Kidney tubule cell (primary cell): ENCODE measurements at regions not wholly inside any gene's neighbourhood (a gene's known extent, or its start where the extent isn't known, plus 50 kb on each side); places are given as distances from the start of the nearest gene placed in this dataset.
"Not testable (repeated sequence)": the region's sequence is repeated elsewhere in the genome, so short reads cannot be mapped to it uniquely, and the experiment has no call there.

Experiments
- DNase-seq: peaks from one replicate; pipeline ENCODE4 v3.0.0-alpha.2; 2018; ENCODE audit warnings: low spot score

DNA sequence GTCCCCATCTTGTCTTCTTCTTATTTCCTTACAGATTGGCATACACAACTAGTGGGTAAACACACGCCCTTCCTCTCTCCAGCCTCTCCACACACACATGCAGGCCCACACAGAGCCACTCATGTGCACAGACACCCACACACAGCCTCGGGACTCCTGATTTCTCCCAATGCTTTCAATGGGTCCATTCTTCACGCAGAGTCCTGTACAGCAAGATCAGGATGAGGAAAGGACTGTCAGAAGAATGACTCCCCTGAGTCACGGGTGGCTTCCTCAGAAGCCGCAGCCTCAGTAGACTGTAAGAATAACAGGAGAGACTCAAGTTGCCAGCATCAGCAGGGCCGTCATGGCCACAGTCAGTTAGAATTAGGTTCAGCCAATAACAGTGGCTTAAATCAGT, 109.1 kb upstream of the GLI2 start:
- peak; percentile 51 for DNase-seq

DNA sequence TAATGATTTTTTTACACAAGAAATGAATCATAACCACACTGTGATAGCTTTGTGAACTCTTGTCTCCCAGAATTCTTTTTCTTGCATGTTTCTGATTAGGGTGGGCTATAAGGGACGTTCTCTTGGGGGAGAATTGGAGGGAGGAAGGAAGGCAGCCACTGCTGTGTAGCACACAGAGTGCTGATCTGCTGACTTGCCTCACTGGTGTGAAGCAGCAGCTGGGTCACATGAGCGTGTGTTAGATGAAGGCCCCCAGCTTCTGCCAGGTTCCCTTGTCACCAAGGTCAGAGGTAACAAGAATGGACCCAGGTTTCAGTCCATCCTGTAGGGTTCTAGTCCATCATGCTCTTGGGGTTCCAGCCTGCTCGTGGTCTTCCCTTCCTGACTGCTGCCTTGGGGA, 107.4 kb upstream of the GLI2 start:
- DNase-seq: no peak

DNA sequence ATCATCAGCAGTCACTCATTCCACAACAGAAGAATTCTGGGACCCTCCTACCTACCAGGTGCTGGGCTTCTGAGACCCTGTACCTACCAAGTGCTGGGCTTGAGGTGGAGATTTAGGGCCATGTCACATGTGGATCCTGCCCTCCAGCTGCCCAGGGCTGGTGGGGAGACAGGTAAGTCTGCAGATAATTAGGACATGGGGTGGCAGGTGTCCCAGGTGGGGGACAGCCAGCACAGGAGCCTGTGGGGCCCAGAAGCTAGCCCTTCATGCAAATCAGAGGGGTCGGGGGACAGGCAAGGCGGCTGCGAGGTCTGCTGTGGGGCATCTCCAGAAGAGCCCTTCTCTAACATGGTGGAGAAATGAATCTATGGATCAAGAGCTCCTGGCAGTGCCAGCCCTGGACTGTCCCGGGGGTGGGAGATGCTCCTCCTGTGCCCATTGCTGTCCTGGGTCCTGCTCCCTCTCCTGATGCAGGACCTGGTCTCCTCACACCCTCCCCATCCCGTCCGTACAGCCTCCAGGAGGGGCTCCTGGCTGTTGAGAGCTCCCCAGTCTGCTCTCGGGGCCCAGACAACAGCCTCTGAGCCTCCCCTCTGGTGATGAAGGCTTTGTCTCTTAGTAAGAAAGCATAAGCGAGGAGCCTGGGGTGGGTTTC, 106.3 kb upstream of the GLI2 start:
- DNase-seq: no peak

DNA sequence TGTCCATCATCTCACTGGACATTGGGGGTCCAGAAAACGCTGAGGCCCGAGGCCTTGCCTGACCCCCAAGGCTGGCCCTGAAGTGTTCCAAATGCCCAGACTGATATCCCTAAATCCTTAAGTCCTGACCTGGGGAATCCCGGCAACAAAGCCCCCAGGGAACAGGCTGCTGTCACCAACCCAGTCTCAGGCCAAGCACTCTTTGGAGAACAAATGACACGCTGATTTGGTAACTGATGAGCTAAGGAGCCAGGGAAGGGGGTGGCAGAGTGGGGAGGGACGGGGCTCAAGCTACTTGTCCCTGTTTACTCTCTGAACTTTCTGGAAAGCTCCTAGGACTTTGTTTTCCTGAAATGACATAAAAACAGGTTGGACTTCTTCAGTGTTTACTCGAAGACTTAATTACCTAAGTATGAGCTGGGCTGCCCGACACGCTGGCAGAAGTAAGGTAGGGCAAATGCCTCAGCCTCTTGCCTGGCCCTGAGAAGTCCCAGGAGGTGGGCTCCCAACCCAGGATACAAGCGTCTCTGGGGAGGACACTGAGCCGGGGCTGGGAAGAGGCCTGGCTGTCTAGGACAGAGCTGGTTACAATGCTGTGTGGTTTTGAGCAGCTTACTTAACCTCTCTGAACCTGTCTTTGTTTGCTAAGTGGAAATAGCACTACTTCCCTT, 105.5 kb upstream of the GLI2 start:
- DNase-seq: no peak

DNA sequence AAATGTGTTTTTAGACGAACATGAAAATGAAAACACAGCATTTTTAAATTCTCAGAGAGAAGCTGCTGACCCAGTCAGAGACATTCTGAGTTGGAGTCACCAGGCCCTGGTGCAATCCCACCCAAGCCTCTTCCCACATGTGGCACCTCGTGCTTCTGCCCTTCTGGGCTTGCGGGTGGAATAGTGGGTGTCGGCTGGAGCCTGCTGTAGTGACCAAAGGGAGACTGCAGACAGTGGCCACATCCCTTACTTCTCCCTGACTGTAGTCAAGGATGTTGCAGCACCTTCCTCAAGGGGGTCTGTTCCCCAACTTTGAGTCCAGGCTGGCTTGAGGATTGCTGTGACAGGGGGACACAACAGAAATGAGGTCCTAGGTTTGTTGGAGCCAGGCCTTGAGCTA, 104.4 kb upstream of the GLI2 start:
- no peak for DNase-seq

DNA sequence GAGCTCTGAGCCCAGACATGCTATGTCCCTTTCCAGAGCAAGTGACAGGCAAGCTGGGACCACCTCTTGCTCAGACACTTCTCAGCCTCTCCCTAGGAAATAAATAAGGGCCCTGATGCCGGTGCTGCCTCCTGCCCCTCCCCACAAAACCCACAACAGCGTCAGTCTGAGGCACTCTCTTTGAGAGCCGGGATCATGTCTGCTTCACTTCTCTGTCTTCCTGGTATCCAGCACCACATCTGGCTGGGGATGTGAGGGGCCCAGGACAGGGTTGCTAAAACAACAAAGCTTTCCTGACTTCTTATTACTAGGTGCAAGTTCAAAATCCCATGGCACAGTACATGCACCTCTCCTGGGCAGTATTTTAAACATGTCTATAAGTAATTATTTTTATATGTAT, 103.9 kb upstream of the GLI2 start:
- DNase-seq: no peak

DNA sequence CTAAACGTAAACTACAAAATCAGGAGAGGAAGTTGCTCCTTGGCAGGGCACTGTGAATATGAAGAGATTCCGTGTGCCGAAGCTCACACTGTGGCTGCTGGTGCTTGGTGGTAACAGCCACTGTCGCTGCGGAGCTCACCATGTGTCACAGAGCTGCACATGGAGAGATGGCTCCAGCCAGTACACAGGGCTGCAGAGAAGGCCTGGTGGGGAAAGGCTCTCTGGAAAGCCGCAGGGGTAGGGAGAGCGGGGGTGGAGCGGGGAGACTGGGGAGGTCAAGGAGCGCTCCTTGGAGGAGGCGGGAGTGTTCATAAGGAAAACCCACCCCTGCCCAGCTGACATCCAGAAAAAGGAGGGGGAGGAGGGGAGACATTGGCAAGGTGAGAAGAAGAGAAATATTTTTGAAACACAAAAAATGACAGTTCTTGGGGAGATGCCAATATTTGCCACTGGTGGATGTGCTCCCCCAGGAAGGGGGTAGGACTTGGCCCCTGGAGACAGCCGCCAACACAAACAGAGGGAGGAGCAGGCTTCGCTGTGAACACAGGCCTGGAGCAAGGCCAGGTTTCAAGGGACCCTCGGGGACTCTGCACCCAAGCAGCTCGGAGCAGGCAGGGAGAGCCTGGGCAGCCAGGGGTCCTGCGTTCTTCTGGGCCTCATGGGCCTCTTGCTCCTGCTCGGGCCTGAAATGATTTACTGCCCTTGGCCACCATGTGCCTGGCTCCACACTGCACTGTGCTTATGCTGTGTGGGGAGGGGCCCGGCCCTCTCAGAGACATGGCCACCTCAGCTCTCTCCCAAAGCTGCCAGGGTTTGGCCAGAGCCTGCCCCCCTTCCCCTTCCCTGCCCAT, 102.6 kb upstream of the GLI2 start:
- DNase-seq: no peak

DNA sequence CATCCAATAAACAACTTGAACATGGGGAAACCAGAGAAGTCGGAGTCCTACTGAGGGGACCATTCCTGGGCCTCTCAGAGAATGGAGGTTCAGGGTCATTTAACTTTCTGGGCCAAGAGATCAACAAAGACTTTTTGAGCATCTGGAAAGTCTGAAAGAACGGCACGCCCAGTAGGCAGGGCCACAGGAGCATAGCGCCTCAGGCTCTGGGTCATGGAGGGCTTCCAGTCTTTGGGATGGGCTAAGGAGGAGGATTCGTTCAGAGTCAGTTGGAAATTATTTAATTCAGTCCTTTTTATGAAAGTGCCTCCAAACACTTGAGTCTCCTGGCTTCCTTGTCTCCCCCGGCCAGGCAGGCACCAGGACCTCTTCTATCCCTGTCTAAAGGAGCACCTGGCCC, 101.1 kb upstream of the GLI2 start:
- no peak for DNase-seq

DNA sequence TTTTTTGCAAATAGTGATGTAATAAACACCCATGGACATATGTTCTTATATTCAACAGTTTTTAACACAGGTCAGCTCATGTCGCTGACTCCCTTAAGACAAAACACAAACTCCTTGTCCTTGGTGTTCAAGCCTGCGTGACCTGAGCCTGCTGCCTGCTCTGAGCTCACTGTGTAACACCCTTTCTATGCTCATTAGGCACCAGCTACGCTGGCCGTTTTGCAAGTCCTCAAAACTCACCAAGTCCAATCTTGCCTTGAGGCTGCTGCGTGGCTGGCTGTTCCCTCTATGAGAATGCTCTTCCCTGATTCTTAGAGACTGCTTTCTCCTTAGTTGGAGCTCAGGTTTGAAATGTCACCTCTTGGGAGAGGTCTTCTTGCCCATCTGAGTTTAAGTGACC, 100.5 kb upstream of the GLI2 start:
- no peak for DNase-seq

DNA sequence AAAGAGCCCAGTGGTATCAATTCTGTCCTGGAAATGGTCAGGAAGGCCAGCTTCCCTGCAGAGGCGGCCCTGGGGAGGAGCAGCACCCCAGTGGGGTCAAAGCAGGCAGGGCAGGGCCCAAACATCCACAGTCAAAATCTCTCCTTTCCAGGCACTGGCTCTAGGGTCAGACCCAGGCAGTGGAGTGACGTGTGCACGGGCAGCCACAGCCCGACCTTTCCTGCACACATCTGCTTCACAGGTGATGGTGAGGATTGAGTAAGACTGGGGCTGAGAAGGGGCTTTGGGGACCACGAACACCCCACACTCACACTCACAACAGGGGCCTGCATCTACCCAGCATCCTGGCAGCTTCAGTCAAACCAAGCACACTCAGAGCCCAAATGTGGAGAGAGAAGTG, 97.8 kb upstream of the GLI2 start:
- no peak for DNase-seq

DNA sequence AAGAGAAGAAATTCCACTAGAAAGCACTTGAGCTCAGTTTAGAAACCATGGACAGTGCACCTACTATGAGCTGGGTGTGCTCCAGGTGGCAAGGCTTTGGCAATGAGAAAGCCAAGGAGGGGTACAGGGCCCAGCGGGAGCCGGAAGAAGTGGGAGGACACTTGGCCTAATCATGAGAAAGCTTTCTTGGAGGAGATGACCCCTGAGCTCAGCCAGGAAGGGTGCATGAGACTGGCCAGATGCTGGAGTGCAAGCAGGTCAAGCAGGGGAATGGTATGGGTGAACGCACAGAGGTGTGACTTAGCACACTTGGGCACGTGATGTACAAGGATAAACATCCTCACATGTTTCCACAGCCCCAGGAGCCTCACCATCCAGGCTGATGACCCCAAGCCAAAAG, 97.2 kb upstream of the GLI2 start:
- DNase-seq: no peak

DNA sequence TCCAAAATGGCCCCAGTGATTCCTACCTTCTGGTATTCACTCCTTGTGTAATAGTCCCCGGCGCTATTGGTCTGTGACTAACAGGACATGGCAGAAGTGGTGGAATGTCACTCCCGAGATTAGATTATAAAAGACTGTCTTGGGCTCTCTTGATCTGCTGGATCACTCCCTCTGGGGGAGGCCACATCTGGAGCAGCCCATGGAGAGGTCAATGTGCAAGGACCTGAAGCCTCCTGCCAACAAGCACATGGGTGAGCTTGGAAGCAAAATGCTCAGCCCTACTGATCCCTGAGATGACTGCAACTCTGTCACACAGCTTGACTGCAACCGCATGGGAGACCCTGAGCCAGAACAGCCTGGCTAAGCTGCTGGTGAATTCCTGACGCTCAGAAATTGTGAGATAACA, 94.3 kb upstream of the GLI2 start:
- DNase-seq: no peak

DNA sequence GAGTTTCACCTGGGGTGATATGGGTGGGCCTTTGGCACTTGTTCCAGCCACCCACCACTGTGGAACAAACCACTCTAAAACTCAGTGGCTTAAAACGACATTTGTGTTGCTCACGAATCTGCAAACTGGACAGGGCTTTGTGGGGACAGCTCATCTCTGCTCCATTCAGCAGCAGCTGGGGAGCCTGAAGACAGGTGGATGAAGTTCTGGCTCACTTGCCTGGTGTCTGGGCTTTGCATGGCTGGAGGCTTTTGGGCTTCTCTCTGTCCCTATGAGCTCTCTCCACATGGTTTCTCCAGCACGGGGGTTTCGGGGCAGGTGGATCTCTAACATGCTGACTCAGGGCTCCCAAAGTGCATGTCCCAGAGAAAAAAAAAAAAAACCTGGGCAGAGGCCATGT, 93.0 kb upstream of the GLI2 start:
- DNase-seq: no peak

DNA sequence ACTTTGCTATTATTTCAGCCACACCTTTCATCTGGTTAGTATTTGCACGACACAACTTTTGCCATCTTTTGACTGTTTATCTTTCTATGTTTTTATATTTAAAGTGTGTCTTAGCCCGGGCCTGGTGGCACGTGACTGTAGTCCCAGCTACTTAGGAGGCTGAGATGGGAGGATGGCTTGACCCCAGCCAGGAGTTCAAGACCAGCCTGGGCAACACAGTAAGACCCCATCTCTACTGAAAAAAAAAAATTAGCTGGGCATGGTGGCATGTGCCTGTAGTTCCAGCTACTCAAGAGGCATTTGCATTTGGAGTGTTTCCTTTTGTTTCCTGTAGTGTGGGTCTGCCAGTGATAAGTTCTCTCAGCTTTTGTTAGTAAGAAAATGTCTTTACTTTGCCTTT, 88.7 kb upstream of the GLI2 start:
- no peak for DNase-seq

DNA sequence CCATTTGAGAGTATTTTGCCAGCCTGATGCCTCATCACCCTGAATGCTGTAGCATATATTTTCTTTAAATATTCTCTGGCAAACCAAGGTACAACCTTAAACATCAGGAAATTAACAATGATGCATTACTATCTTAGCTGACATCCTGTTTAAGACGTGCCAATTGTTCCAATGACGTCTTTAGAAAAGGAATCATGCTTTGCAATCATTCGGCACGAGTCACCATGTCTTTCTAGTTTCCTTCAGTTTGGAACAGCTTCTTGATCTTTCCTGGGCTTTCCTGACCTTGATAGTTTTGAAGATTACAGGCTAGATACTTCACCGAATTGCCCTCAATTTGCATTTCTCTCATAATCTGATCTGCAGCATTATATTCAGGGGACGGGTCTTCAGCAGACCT, 88.2 kb upstream of the GLI2 start:
- peak; percentile 78 for DNase-seq

DNA sequence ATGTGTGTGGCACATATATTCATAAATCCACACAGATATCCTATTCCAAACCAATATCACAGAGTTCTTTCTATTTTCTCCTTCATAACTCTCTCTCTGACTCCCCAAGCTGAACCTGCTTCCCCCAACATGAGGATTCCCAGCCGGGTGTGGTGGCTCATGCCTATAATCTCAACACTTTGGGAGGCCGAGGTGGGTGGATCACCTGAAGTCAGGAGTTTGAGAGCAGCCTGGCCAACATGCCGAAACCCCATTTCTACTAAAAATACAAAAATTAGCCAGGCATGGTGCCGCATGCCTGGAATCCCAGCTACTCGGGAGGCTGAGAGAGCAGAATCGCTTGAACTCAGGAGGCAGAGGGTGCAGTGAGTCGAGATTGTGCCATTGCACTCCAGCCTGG, 86.3 kb upstream of the GLI2 start:
- DNase-seq: not testable (repeated sequence)

DNA sequence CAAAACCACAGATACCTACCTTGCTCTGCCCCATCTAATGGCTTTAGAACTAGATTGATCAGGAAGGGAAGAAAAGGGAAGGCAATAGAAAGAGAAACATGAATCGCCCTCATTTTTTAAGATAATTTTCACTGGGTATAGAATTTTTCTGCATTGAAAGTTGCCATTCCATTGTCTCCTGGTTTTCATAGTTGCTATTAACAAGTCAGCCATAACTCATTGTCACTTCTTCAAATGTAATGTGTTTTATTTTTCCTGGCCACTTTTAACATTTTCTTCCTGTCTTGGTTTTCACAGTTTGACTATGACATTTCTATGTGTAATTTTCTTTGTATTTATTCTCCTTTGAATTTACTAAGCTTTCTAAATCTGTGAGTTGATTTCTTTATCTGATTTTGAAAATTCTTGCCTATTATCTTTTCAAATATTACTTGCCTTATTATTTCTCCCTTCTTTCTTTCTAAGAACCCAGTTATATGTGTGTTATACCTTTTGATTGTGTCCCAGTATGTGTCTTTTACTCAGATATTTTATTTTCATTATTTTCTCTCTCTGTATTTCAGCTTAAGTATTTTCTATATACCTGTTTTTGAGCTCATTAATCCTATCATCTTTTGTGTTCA, 85.5 kb upstream of the GLI2 start:
- DNase-seq: no peak

DNA sequence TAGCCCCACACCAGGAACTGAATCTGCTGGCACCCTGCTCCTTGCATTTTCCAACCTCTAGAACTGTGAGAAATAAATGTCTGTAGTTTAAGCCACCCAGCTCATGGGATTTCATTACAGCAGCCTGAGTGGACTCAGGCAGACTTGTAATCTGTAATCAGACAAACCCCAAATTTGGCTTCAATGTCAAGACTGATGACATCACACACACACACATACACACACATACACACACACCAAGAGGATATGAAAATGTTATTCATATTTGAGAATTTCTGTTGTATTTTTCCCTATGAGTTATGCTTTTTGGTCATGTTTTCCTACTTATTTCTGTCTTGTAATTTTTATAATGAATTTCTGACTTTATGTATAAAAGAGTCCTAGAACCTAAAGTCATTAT, 83.8 kb upstream of the GLI2 start:
- DNase-seq: no peak

DNA sequence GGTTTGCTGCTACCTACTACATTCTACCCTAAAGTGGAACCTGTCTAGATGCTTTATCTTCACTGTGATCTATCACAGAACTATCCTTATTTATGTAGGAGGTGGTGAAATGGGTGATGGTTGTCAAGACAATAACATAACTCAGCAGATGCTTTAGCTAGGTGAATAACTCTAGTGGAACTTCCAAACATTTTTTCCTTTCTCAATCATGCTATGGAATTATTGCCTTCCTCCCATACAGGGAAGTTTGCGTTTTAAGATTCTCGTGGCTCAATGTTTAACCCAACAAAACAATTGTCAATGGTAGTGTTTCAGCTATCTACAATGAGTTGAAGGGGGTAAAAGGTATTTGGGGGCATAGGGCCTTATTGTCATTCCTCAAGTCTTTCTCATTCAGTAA, 82.6 kb upstream of the GLI2 start:
- DNase-seq: peak; percentile 60

DNA sequence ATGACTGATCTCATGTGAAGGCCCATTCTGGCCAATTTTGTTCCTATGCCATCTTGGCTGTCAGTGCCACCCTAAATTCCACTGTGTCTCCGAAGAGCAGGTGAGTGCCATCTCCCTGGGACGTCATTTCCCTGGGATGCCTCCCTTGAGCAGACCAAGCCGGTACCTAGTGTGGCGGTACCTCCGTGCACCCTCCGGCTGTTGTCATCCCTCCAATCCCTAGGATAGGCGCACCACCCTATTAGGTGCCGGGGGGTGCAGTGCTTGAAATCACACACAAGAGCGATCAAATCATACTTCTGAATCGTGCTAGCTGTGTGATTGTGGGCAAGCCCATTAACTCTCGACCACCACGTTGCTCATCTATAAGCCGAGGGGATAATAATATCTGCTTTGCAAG, 81.8 kb upstream of the GLI2 start:
- DNase-seq: no peak

DNA sequence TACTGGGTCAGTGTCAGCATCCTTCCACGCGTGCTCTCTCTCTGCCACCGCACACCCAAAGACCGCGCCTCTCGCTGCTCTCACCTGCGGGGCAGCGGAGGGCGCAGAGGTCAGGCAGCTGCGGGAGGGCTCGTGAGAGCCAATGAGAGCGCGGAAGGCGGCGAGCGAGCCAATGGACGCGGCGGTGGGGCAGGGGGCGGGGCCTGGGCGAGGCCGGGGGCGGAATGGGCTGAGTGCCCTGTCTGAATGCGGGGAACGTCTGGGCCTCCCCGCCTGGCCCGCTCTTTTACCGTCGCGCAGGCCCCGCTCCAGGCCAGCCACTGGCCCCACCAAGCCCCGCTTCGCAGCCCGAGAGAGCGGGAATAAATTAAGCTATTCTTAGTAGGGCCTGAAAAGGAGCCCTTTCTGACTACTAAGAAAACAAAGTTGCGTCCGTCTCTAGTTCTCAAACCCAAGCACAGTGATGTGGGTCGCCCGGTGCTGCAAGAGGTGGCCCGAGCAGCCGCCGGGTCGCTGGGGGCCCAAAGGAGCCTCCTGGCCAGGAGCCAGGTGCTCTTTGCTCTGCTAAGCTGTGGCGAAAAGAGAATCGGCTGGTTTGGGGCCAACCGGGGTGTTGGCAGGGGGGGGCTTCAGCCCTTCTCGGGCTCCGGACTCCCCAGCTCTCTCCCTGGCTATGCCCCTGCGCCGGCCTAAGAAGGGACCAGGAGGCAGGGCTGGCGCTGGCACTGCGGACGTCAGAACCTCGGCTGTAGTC, 81.1 kb upstream of the GLI2 start:
- DNase-seq: no peak

DNA sequence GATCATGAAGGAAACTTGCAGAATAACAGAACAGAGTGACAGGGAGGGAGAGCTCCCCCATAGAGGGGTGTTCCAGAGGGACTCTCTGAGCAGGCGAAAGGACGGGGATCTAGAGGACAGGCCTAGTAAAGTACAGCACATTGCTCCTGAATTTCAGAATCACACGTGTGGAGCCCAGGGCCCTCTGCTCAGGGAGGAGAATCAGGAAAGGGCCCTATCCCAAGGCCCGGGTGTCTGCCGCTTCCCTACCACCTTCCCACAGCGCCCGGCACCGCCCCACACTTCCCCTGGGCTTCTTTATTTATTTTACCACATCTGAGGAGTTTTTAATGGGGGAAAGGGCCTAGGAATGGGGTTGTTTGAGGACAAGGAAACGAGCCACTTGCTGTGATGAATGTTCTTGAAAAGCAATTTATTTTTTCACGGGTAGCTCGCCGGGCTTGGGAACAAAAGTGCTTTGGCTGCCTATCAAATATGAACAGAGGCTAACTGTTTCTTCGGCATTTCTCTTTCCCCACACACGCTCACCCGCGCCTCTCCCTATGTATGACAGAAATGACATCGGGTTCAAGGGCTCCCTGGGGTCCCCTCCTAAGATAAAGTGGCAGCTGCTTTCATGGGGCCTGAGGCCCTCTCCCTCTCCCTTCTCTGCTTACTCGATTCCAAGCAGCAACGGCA, 79.3 kb upstream of the GLI2 start:
- DNase-seq: no peak
